Type B pancreatic cell (in vitro differentiated cells): ENCODE measurements at regions not wholly inside any gene's neighbourhood (a gene's known extent, or its start where the extent isn't known, plus 50 kb on each side); places are given as distances from the start of the nearest gene placed in this dataset.

Experiments used
- DNase-seq: peaks from one replicate; pipeline ENCODE4 v3.0.0; 2021; ENCODE audit warnings: mixed read lengths; ENCODE audit not compliant: unreplicated experiment; ENCODE audit errors: extremely low spot score
- H3K27ac Mint-ChIP-seq: 2 replicates; pipeline ENCODE4 v1.8.0; 2021; ENCODE audit warnings: mild to moderate bottlenecking, mixed read lengths
- H3K27me3 Mint-ChIP-seq: 2 replicates; pipeline ENCODE4 v1.8.0; 2021; ENCODE audit warnings: mixed read lengths
- H3K36me3 Mint-ChIP-seq: 2 replicates; pipeline ENCODE4 v1.8.0; 2021; ENCODE audit warnings: mixed read lengths
- H3K4me1 Mint-ChIP-seq: one replicate; pipeline ENCODE4 v1.8.0; 2021; ENCODE audit warnings: mixed read lengths; ENCODE audit not compliant: unreplicated experiment
- H3K4me3 Mint-ChIP-seq: 2 replicates; pipeline ENCODE4 v1.8.0; 2021; ENCODE audit warnings: mild to moderate bottlenecking, mixed read lengths
- H3K9me3 Mint-ChIP-seq: 2 replicates; pipeline ENCODE4 v1.8.0; 2021; ENCODE audit warnings: mixed read lengths
- TF ChIP-seq, protein P1 (sequence below): fragments of 200-600 bp; sonication (generic); conservative IDR thresholded peaks from 2 replicates; pipeline ENCODE4 v1.5.0; 2021; ENCODE audit warnings: antibody characterized with exemption, mild to moderate bottlenecking

- no peak overlapping the region for H3K4me3 Mint-ChIP-seq
- H3K9me3 Mint-ChIP-seq, result no peaks in the 10 kb centered on the region
- no peak for DNase-seq
- H3K36me3 Mint-ChIP-seq, result no peaks in the 10 kb centered on the region
- H3K27me3 Mint-ChIP-seq, result no peaks in the 10 kb centered on the region
- H3K4me1 Mint-ChIP-seq, result no peaks in the 10 kb centered on the region
- no peak overlapping the region for H3K27ac Mint-ChIP-seq
- TF ChIP-seq, protein P1, sequence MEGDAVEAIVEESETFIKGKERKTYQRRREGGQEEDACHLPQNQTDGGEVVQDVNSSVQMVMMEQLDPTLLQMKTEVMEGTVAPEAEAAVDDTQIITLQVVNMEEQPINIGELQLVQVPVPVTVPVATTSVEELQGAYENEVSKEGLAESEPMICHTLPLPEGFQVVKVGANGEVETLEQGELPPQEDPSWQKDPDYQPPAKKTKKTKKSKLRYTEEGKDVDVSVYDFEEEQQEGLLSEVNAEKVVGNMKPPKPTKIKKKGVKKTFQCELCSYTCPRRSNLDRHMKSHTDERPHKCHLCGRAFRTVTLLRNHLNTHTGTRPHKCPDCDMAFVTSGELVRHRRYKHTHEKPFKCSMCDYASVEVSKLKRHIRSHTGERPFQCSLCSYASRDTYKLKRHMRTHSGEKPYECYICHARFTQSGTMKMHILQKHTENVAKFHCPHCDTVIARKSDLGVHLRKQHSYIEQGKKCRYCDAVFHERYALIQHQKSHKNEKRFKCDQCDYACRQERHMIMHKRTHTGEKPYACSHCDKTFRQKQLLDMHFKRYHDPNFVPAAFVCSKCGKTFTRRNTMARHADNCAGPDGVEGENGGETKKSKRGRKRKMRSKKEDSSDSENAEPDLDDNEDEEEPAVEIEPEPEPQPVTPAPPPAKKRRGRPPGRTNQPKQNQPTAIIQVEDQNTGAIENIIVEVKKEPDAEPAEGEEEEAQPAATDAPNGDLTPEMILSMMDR, result no peak
Observed at GRCh38 chr2:116645155-116645554, 1169.3 kb upstream of the DDX18 start.

- Mint-ChIP-seq H3K27me3 (no peaks in the 10 kb centered on the region), H3K9me3 (no peaks in the 10 kb centered on the region), H3K4me3 (no peak overlapping the region), H3K27ac (no peak overlapping the region), H3K36me3 (no peaks in the 10 kb centered on the region), H3K4me1 (no peaks in the 10 kb centered on the region)
- no peak for DNase-seq
- TF ChIP-seq, protein P1, result no peak
Observed at GRCh38 chr2:116668691-116669090, 1145.8 kb upstream of the DDX18 start.

- H3K4me3 Mint-ChIP-seq, result no peak overlapping the region
- DNase-seq, result no peak
- no peaks in the 10 kb centered on the region for H3K9me3 Mint-ChIP-seq
- H3K27me3 Mint-ChIP-seq, result no peaks in the 10 kb centered on the region
- H3K4me1 Mint-ChIP-seq, result no peaks in the 10 kb centered on the region
- H3K27ac Mint-ChIP-seq, result no peak overlapping the region
- no peaks in the 10 kb centered on the region for H3K36me3 Mint-ChIP-seq
- TF ChIP-seq, protein P1, result no peak
Observed at GRCh38 chr2:116669782-116670181, 1144.7 kb upstream of the DDX18 start.

DNA sequence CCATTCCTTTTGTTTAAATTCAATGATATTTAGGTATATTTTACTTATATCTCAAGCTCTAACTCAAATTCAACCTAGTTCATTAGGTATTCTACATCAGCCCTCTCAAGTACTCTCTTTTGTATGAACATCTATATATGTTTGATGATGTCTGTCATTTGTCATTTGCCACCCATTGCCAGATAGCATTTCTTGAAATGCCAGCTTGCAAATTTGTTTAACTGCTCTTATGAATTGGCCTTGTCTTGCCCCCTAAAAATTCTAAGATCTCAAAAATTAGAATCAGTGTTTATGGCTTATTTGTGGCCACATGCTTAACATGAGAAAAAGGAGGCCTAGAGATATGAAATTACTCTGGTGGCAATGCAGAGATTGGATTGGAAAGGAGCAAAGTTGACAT is 1140.3 kb upstream of the DDX18 start:
- H3K27ac Mint-ChIP-seq, result no peak overlapping the region
- H3K36me3 Mint-ChIP-seq, result no peaks in the 10 kb centered on the region
- H3K9me3 Mint-ChIP-seq, result no peaks in the 10 kb centered on the region
- TF ChIP-seq, protein P1, result no peak
- H3K4me3 Mint-ChIP-seq, result no peak overlapping the region
- no peaks in the 10 kb centered on the region for H3K27me3 Mint-ChIP-seq
- no peaks in the 10 kb centered on the region for H3K4me1 Mint-ChIP-seq
- DNase-seq, result no peak

GRCh38 chr2:116676776-116677175 is 1137.7 kb upstream of the DDX18 start:
- Mint-ChIP-seq H3K9me3 (no peaks in the 10 kb centered on the region), H3K27ac (no peak overlapping the region), H3K36me3 (no peaks in the 10 kb centered on the region), H3K27me3 (no peaks in the 10 kb centered on the region), H3K4me1 (no peaks in the 10 kb centered on the region), H3K4me3 (no peak overlapping the region)
- no peak for DNase-seq
- TF ChIP-seq, protein P1, result no peak
